B cell (primary cell): ENCODE measurements at regions not wholly inside any gene's neighbourhood (a gene's known extent, or its start where the extent isn't known, plus 50 kb on each side); places are given as distances from the start of the nearest gene placed in this dataset.

Experiments used
- EZH2 ChIP-seq: IDR thresholded peaks from 2 replicates; pipeline ENCODE4 v1.6.1; 2012; ENCODE audit warnings: borderline replicate concordance, low read depth, mild to moderate bottlenecking, moderate library complexity, low read length; ENCODE audit not compliant: insufficient read depth, poor library complexity, severe bottlenecking
- TF ChIP-seq, protein P1 (sequence below): fragments of 200-600 bp; IDR thresholded peaks from one replicate; pipeline ENCODE4 v1.8.0; 2022; ENCODE audit warnings: antibody characterized with exemption, mild to moderate bottlenecking

DNA sequence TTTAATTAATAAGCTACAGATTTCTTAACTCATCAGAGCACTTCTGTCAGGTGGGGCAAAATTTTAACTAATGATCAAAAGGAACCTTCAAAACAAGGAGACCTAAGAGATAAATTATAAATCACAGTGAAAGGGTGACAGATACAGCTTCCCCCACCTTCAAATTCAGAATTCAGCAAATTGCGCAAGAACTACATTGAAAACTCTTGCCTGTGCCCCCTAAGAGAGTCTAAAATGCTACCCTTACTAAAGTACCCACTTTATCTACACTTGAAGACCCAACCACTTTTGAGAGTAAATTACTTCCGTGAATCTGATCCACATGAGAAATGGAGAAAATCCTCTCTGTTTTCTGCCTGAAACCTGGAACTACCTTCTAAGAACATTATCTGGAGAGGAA, 324.9 kb downstream of the PAX3 start:
- TF ChIP-seq EZH2, result no peak
- TF ChIP-seq, protein P1, sequence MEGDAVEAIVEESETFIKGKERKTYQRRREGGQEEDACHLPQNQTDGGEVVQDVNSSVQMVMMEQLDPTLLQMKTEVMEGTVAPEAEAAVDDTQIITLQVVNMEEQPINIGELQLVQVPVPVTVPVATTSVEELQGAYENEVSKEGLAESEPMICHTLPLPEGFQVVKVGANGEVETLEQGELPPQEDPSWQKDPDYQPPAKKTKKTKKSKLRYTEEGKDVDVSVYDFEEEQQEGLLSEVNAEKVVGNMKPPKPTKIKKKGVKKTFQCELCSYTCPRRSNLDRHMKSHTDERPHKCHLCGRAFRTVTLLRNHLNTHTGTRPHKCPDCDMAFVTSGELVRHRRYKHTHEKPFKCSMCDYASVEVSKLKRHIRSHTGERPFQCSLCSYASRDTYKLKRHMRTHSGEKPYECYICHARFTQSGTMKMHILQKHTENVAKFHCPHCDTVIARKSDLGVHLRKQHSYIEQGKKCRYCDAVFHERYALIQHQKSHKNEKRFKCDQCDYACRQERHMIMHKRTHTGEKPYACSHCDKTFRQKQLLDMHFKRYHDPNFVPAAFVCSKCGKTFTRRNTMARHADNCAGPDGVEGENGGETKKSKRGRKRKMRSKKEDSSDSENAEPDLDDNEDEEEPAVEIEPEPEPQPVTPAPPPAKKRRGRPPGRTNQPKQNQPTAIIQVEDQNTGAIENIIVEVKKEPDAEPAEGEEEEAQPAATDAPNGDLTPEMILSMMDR, result no peak
